PFSK-1 (cell line): ENCODE measurements at regions not wholly inside any gene's neighbourhood (a gene's known extent, or its start where the extent isn't known, plus 50 kb on each side); places are given as distances from the start of the nearest gene placed in this dataset.

Experiments used
- FOXP2 ChIP-seq: optimal IDR thresholded peaks from 2 replicates; pipeline ENCODE3; 2011; ENCODE audit warnings: borderline replicate concordance, control low read depth, inconsistent platforms; ENCODE audit not compliant: insufficient read depth; ENCODE audit errors: extremely low read length, extremely low read depth
- POLR2AphosphoS5 ChIP-seq: IDR thresholded peaks from 2 replicates; pipeline ENCODE4 v1.6.1; 2012; ENCODE audit warnings: low read depth, mild to moderate bottlenecking, control low read depth, low read length, moderate library complexity
- REST ChIP-seq, 2 experiments: IDR thresholded peaks; 2 replicates each; pipeline versions ENCODE4 v1.6.1 to v1.8.0; 2011 to 2012; ENCODE audit warnings: low read depth in 2 of 2, low read length in 2 of 2, control low read depth in 1 of 2, inconsistent platforms in 1 of 2, mild to moderate bottlenecking in 1 of 2, moderate library complexity in 1 of 2; ENCODE audit not compliant: insufficient read depth in 1 of 2
- SIN3A ChIP-seq: IDR thresholded peaks from 2 replicates; pipeline ENCODE4 v1.6.1; 2012; ENCODE audit warnings: mild to moderate bottlenecking, low read length, moderate library complexity, borderline replicate concordance; ENCODE audit not compliant: insufficient read depth
- TAF1 ChIP-seq: IDR thresholded peaks from 2 replicates; pipeline ENCODE4 v1.6.1; 2012; ENCODE audit warnings: low read length, control low read depth, borderline replicate concordance; ENCODE audit not compliant: insufficient read depth

GRCh38 chr2:17327649-17328048 is 190.6 kb downstream of the RAD51AP2 start:
- TF ChIP-seq TAF1 (no peak), SIN3A (no peak), FOXP2 (no peak), REST (IDR thresholded peaks at IDR 0.05; ENCODE audit: insufficient read depth in 1 of 2, low read depth in 2 of 2, low read length in 2 of 2) (no peak), POLR2AphosphoS5 (no peak)

GRCh38 chr2:17326717-17327116 is 191.5 kb downstream of the RAD51AP2 start:
- TF ChIP-seq FOXP2, result no peak
- no peak for TF ChIP-seq SIN3A
- no peak for TF ChIP-seq REST (IDR thresholded peaks at IDR 0.05; ENCODE audit: insufficient read depth in 1 of 2, low read depth in 2 of 2, low read length in 2 of 2)
- no peak for TF ChIP-seq POLR2AphosphoS5
- no peak for TF ChIP-seq TAF1

- TF ChIP-seq SIN3A (no peak), POLR2AphosphoS5 (no peak), TAF1 (no peak), FOXP2 (no peak), REST (IDR thresholded peaks at IDR 0.05; ENCODE audit: insufficient read depth in 1 of 2, low read depth in 2 of 2, low read length in 2 of 2) (no peak)
These were observed 194.5 kb downstream of the RAD51AP2 start for GRCh38 chr2:17323697-17324096.

GRCh38 chr2:17322461-17322860 is 195.8 kb downstream of the RAD51AP2 start:
- no peak for TF ChIP-seq TAF1
- no peak for TF ChIP-seq SIN3A
- no peak for TF ChIP-seq REST (IDR thresholded peaks at IDR 0.05; ENCODE audit: insufficient read depth in 1 of 2, low read depth in 2 of 2, low read length in 2 of 2)
- no peak for TF ChIP-seq FOXP2
- TF ChIP-seq POLR2AphosphoS5, result no peak

- no peak for TF ChIP-seq REST (IDR thresholded peaks at IDR 0.05; ENCODE audit: insufficient read depth in 1 of 2, low read depth in 2 of 2, low read length in 2 of 2)
- no peak for TF ChIP-seq SIN3A
- TF ChIP-seq POLR2AphosphoS5, result no peak
- TF ChIP-seq TAF1, result no peak
- no peak for TF ChIP-seq FOXP2
These were observed 199.2 kb downstream of the RAD51AP2 start for GRCh38 chr2:17319090-17319489.
